Ovary (tissue), 3 donors: ENCODE measurements at regions not wholly inside any gene's neighbourhood (a gene's known extent, or its start where the extent isn't known, plus 50 kb on each side); places are given as distances from the start of the nearest gene placed in this dataset.

Experiments used
- POLR2A ChIP-seq: fragments of 450-650 bp; IDR thresholded peaks from one replicate; pipeline ENCODE4 v1.6.1; 2017; ENCODE audit warnings: antibody characterized with exemption, mild to moderate bottlenecking, moderate library complexity
- TF ChIP-seq, protein P1 (sequence below), 3 donors: fragments of 450-650 bp in 2 of 3; fragments of 200-600 bp in 1 of 3; IDR thresholded peaks; one replicate each; pipeline versions ENCODE4 v1.5.1 to v1.8.0; 2016 to 2022; ENCODE audit warnings: antibody characterized with exemption in 3 of 3, mild to moderate bottlenecking in 1 of 3
- donor health status: DM: no; HTN: no; CAD: no.

DNA sequence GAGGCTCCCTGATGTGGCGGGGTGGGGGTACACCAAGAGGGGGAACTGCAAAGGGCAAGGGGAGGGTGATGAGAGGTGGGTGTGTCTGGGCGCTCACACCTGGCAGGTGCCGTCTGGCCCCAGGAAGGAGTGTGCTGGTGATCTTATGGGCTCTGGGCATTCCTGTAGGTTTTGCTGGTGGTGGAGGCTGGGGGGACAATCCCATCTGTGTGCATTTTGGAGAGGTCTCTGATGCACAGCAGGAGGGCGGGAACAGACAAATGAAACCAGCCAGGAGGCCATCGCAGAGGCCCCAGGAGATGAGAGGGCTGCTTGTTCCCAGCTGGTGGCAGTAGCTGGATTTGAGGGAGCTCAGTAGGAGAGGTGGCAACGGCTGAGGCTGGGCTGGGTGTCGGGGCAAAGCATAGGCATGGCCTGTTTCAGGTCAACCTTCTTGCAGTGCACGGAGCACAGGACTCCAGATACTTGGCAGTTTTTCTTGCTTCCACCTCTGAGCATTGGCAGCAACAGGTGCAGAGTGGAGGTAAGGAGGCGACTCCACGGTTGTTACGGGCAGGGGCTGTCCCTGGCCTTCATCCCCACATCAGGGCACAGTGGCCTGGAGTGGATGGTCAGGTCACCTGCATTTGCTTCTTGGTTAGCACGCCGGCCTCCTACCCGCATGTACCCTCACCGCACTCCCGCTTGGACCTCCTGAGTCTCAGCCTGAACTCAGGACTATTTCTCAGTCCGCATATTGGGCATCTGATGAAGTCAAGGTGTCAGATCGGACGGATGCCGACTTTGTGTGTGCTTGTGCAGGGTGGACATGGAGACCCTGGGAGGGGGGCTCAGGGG is 194.2 kb upstream of the HDAC4 start:
- TF ChIP-seq, protein P1, sequence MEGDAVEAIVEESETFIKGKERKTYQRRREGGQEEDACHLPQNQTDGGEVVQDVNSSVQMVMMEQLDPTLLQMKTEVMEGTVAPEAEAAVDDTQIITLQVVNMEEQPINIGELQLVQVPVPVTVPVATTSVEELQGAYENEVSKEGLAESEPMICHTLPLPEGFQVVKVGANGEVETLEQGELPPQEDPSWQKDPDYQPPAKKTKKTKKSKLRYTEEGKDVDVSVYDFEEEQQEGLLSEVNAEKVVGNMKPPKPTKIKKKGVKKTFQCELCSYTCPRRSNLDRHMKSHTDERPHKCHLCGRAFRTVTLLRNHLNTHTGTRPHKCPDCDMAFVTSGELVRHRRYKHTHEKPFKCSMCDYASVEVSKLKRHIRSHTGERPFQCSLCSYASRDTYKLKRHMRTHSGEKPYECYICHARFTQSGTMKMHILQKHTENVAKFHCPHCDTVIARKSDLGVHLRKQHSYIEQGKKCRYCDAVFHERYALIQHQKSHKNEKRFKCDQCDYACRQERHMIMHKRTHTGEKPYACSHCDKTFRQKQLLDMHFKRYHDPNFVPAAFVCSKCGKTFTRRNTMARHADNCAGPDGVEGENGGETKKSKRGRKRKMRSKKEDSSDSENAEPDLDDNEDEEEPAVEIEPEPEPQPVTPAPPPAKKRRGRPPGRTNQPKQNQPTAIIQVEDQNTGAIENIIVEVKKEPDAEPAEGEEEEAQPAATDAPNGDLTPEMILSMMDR (IDR thresholded peaks at IDR 0.05) = no peak
- no peak for TF ChIP-seq POLR2A
